ENCODE measurements at regions not wholly inside any gene's neighbourhood (a gene's known extent, or its start where the extent isn't known, plus 50 kb on each side); places are given as distances from the start of the nearest gene placed in this dataset.
A peak's percentile ranks its signal among the peaks of the same experiment; 100 is the strongest.

DNA sequence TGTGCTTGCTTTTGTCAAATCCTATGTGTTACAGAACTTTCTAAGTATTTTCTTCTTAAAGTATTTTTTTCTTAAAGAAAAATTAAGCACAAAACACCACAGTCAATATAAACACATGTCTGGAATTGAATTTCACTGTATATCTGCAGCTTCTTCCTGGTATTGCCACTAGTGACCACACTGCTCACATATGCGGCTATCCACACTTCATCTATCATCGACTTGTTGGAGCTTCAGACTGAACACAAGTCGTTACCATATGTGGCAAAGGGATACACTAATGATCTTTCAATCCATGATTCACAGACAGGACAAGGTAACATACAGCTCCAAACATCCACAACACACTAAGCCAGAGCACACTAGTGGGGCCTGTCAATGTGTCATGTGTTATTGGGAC, 498.4 kb upstream of the ARGLU1 start:
- no peak for TF ChIP-seq Cebpa-rat (IDR thresholded peaks at IDR 0.05)
- H4K20me1 ChIP-seq = no peaks in the 10 kb centered on the region
- no peaks in the 10 kb centered on the region for H3K27me3 ChIP-seq
- H3K4me1 ChIP-seq = peaks cover 22% of the 10 kb centered on the region; the same call in 1 of the 2 replicates
- peaks cover 7% of the 10 kb centered on the region for H3K9me3 ChIP-seq
- H3K9ac ChIP-seq = no peak overlapping the region
- H3K4me2 ChIP-seq = no peak overlapping the region
- peaks cover 38% of the 10 kb centered on the region for H3K36me3 ChIP-seq
- no peak overlapping the region for H3K4me3 ChIP-seq
- no peak overlapping the region for H3K27ac ChIP-seq

DNA sequence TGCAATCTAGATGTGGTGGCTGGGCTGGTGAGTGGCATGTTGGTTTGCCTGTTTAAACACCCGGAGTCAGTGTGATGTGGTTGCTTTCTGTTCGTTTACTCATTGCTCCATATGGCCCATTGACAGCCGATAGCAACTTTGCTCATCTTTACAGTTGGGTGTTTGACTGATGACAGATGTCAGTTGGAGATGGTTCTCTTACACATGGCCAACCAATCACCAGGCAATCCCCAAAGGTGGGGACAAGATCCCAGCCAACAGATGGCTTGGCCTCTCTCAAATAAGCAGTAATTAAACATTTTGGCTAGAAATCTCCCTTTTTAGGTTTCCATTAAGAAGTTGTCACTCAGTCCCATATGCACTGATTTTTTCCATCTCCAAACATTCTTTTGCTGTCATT, 497.1 kb upstream of the ARGLU1 start:
- H3K36me3 ChIP-seq = peaks cover 45% of the 10 kb centered on the region
- peaks cover 20% of the 10 kb centered on the region for H3K9me3 ChIP-seq
- TF ChIP-seq Cebpa-rat (IDR thresholded peaks at IDR 0.05) = no peak
- no peaks in the 10 kb centered on the region for H4K20me1 ChIP-seq
- peaks cover 22% of the 10 kb centered on the region; the same call in 1 of the 2 replicates for H3K4me1 ChIP-seq
- no peak overlapping the region for H3K4me2 ChIP-seq
- H3K9ac ChIP-seq = no peak overlapping the region
- H3K27me3 ChIP-seq = no peaks in the 10 kb centered on the region
- H3K27ac ChIP-seq = no peak overlapping the region
- no peak overlapping the region for H3K4me3 ChIP-seq

DNA sequence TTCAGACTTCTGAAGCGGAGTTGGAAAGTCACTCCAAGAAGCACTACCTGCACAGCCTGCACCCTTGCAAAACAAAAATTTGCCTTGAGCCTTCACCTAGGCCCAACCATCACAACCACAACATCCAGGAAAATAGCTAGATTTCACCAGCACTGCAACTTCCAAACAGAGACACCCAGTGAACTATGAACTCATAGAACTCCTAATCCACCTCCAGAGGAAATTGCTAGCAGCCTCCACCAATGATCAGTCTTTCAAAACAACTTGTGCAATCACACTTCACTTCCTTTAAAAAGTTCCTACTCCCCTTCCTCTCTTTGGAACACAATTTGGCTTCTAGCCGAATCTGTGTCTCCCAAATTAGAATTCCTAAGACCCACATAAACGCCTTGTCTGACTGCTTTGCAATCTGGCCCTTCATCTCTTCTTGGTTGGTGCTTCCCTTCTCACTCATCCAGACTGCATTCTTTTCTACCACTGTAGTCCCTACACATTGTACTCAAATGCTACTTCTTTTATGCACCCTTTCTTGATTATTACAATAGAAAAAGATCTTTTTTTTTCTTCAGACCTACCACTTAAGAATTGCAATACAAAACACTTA, 489.2 kb upstream of the ARGLU1 start:
- Histone ChIP-seq H3K27me3 (no peaks in the 10 kb centered on the region), H3K27ac (no peak overlapping the region), H3K4me3 (no peak overlapping the region), H3K4me2 (no peak overlapping the region), H4K20me1 (no peaks in the 10 kb centered on the region; the same call in 1 of the 2 replicates), H3K9me3 (peaks cover 36% of the 10 kb centered on the region), H3K36me3 (peaks cover 55% of the 10 kb centered on the region), H3K9ac (no peak overlapping the region), H3K4me1 (no peaks in the 10 kb centered on the region)
- TF ChIP-seq Cebpa-rat (IDR thresholded peaks at IDR 0.05) = no peak

DNA sequence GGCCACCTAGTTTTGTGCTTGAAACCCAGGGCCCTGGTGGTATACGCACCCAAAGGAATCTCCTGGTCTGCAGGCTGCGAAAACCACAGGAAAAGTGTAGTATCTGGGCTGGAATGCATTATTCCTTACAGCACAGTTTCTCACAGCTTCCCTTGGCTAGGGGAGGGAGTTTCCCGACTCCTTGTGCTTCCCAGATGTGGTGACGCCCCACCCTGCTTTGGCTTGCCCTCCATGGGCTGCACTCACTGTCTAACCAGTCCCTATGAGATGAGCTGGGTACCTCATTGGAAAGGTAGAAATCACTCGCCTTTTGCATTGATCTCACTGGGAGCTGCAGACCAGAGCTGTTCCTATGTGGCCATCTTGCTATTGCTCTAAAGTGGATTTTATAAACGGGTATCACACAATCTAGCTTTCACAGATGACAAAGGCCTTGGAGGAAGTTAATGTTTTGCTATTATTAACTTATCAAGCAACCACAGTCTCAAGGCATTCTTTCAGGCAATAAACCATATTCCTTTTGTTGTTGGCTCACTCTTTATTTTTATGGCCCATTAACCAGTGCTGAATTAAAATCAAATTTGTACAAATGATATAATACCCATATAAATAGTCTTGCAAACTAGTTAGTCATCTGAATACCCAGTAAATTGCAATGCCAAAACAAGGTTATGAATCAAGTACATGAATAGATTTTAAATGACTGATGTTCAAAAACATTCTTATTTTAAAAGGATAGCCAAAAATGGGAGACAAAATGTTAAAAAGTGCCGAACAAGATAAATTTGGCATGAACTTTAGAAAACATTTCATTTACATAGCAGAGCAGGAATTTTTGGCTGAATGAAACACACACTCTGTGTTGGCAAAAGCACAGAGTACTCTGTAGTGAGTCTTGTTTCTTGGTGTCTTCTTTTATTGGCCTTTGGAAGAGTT, 475.4 kb upstream of the ARGLU1 start:
- H3K9me3 ChIP-seq = peaks cover 43% of the 10 kb centered on the region
- peak overlapping the region; percentile 30; the same call in 1 of the 2 replicates for H3K27ac ChIP-seq
- H3K36me3 ChIP-seq = peaks cover 13% of the 10 kb centered on the region
- no peak for TF ChIP-seq Cebpa-rat (IDR thresholded peaks at IDR 0.05)
- no peaks in the 10 kb centered on the region for H4K20me1 ChIP-seq
- H3K27me3 ChIP-seq = no peaks in the 10 kb centered on the region
- no peak overlapping the region for H3K9ac ChIP-seq
- peak overlapping the region; percentile 61 for H3K4me2 ChIP-seq
- H3K4me3 ChIP-seq = no peak overlapping the region
- H3K4me1 ChIP-seq = peaks cover 21% of the 10 kb centered on the region

DNA sequence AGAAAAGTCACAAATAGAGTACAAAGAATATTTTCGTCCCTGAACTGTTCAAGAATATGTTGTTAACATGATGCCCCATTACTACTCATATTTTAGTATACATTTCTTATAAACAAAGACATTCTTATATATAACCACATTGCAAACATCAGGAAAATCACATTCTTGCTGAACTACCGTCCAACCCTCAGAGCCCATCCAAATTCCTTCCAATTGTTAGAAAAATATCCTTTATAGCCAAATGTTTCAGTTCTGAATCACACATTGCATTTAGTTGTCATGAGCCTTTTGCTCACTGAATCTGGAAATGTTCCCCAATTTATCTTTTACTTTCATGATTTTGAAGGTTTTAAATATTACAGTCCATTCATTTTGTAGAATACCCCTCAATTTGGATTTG, 467.8 kb upstream of the ARGLU1 start:
- Histone ChIP-seq H3K4me2 (no peak overlapping the region), H3K9ac (no peak overlapping the region), H3K4me1 (no peaks in the 10 kb centered on the region)

DNA sequence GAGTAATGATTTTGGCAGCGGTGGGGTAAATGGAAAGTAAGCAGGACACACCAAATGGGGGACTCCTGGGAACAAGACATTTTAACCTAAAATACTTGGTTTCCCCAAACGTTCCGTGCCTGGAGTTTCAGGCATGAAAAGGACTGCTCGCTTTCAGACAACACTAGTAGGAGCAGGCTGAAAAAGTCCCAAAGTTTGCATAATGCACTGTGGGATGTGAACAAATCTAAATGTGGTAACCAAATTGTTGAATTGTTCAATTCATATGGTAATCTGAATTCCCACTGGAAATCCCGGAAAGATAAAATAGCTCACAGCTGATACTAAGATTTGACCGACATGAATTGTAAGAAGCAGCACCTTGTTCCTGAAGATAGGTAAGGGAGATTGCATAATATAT, 467.2 kb upstream of the ARGLU1 start:
- Histone ChIP-seq H3K4me1 (no peaks in the 10 kb centered on the region), H3K27ac (no peak overlapping the region), H4K20me1 (no peaks in the 10 kb centered on the region), H3K9me3 (peaks cover 35% of the 10 kb centered on the region), H3K36me3 (peaks cover 41% of the 10 kb centered on the region), H3K27me3 (no peaks in the 10 kb centered on the region), H3K4me2 (no peak overlapping the region), H3K9ac (no peak overlapping the region), H3K4me3 (no peak overlapping the region)
- no peak for TF ChIP-seq Cebpa-rat (IDR thresholded peaks at IDR 0.05)

More for the DNA sequence above, 467.8 kb upstream of the ARGLU1 start:
- no peak overlapping the region for H3K4me3 ChIP-seq
- no peak for TF ChIP-seq Cebpa-rat (IDR thresholded peaks at IDR 0.05)
- peaks cover 36% of the 10 kb centered on the region for H3K9me3 ChIP-seq
- H3K36me3 ChIP-seq = peaks cover 36% of the 10 kb centered on the region
- no peaks in the 10 kb centered on the region for H3K27me3 ChIP-seq
- H3K27ac ChIP-seq = no peak overlapping the region
- no peaks in the 10 kb centered on the region for H4K20me1 ChIP-seq

DNA sequence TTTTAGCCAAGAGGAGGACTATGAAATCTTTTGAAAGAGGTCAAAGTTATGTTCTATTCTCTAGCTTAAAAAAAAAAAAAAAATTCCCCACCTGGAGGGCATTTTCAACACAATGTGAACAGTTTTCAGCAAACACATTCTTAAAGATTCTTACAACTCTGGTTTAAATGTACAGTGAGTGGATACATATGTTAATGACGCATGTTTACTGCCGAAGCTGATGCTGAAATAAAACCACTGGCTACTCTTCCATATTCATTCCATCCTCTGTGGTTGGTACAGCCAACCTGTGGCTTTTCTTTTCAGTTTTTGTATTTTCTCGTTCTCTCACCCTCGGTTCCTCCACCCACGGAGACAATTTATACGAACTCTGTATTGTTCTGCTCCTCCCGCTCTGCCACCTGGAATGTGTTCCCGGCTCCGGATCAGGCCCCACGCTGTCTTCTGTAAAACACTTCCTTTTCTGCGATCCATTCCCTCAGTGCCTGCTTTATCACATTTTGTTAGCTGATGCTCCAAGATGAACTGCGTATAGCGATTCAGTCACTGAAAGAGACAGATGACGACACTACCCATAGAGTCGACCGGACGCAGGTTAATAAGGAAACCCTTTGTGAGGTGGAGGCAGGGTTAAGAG, 466.4 kb upstream of the ARGLU1 start:
- Histone ChIP-seq H3K36me3 (peaks cover 41% of the 10 kb centered on the region), H3K9me3 (peaks cover 33% of the 10 kb centered on the region), H3K4me1 (no peaks in the 10 kb centered on the region), H3K9ac (no peak overlapping the region), H3K4me2 (no peak overlapping the region), H4K20me1 (no peaks in the 10 kb centered on the region), H3K27ac (no peak overlapping the region), H3K27me3 (no peaks in the 10 kb centered on the region), H3K4me3 (no peak overlapping the region)
- TF ChIP-seq Cebpa-rat (IDR thresholded peaks at IDR 0.05) = no peak

DNA sequence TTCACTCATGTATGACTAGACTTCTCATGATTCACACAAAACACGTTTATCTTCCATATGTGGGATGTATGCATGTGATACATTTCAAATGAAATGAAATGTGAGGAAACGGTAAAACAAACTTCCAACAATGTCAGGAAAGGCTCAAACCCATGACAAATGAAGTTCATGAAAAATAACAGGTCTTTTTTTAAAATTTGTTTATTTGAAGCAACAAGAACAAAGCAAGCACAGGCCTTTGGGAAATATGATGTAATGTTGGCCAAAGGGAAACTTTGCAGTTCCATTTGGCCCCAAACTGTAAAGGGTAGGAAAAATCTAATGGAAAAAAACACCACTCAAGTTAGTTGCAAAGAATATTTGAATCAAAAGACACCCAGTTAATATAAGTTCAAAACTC, 463.8 kb upstream of the ARGLU1 start:
- Histone ChIP-seq H3K4me1 (no peaks in the 10 kb centered on the region), H3K4me3 (no peak overlapping the region), H3K9me3 (peaks cover 30% of the 10 kb centered on the region), H3K27me3 (no peaks in the 10 kb centered on the region), H4K20me1 (no peaks in the 10 kb centered on the region), H3K36me3 (peaks cover 52% of the 10 kb centered on the region), H3K4me2 (no peak overlapping the region), H3K9ac (no peak overlapping the region), H3K27ac (no peak overlapping the region)
- TF ChIP-seq Cebpa-rat (IDR thresholded peaks at IDR 0.05) = no peak

DNA sequence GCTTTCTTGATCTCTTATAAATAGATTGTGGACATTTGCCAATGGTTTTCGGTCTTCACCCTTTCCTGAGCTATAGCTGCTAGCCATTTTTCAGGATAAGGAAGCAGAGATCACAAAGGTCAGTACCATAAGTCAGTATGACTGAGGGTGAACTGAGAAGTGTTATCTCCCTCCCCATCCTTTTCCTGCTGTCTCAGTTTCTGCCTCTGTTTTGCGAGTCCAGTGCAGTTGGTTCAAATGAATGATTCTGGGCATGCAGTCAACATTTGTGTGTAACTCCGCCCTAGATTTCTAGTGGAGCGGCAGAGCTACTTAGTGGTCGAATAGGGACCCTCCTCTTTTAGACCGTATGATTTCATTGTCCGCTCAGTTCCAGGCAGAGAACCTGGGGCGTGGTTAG, 460.8 kb upstream of the ARGLU1 start:
- no peak overlapping the region for H3K27ac ChIP-seq
- H3K36me3 ChIP-seq = peaks cover 50% of the 10 kb centered on the region
- no peak overlapping the region for H3K4me3 ChIP-seq
- no peaks in the 10 kb centered on the region for H4K20me1 ChIP-seq
- no peak overlapping the region for H3K4me2 ChIP-seq
- TF ChIP-seq Cebpa-rat (IDR thresholded peaks at IDR 0.05) = no peak
- peaks cover 35% of the 10 kb centered on the region for H3K9me3 ChIP-seq
- 0 out of 2 replicates have a peak, but pooled peaks cover 4% of the 10 kb centered on the region for H3K4me1 ChIP-seq
- H3K9ac ChIP-seq = no peak overlapping the region
- no peaks in the 10 kb centered on the region for H3K27me3 ChIP-seq

DNA sequence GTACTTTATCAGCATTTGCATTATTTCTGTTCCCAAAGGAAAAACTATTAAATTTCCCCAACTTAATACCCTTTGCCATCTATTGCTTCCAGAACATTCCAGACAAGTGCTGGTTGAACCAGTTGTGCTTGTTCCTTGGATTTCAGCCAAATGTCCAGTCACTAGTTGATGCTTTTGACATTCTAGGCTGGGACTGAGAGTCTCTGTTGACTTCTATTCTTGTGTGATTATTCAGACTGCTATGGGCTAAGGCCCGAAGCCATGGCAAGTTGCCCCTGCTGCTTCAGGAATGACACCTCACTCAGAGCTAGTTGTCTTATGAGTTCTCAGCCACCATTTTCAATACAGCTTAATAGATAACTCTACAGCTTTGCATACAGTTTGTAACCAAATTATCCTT, 458.1 kb upstream of the ARGLU1 start:
- Histone ChIP-seq H3K4me1 (0 out of 2 replicates have a peak, but pooled peaks cover 4% of the 10 kb centered on the region), H3K27me3 (no peaks in the 10 kb centered on the region), H3K4me2 (no peak overlapping the region), H3K9me3 (peaks cover 51% of the 10 kb centered on the region), H3K4me3 (no peak overlapping the region), H3K27ac (no peak overlapping the region), H3K36me3 (peaks cover 63% of the 10 kb centered on the region), H3K9ac (no peak overlapping the region), H4K20me1 (no peaks in the 10 kb centered on the region)
- TF ChIP-seq Cebpa-rat (IDR thresholded peaks at IDR 0.05) = no peak
